NCI-H526 treated with DMSO at 0.1 percent for 48 hours (cell line): ENCODE measurements at regions not wholly inside any gene's neighbourhood (a gene's known extent, or its start where the extent isn't known, plus 50 kb on each side); places are given as distances from the start of the nearest gene placed in this dataset.

Source experiments
- DNase-seq: peaks from one replicate; lab custom pipeline; 2025; lab: John Stamatoyannopoulos, UW

- DNase-seq = no peak
These were observed 136.5 kb upstream of the NKX1-1 start for GRCh38 chr4:1542516-1543320.

- DNase-seq = no peak
These were observed 135.9 kb upstream of the NKX1-1 start for GRCh38 chr4:1542226-1542490.

- no peak for DNase-seq
These were observed 135.4 kb upstream of the NKX1-1 start for GRCh38 chr4:1541449-1542225.

GRCh38 chr4:1540601-1541375 is 134.5 kb upstream of the NKX1-1 start:
- DNase-seq = no peak

- no peak for DNase-seq
These were observed 133.8 kb upstream of the NKX1-1 start for GRCh38 chr4:1539859-1540600.

GRCh38 chr4:1538941-1539772 is 132.9 kb upstream of the NKX1-1 start:
- no peak for DNase-seq

- no peak for DNase-seq
These were observed 131.8 kb upstream of the NKX1-1 start for GRCh38 chr4:1538096-1538410.

- DNase-seq = no peak
These were observed 131.3 kb upstream of the NKX1-1 start for GRCh38 chr4:1537410-1538095.

- no peak for DNase-seq
These were observed 130.6 kb upstream of the NKX1-1 start for GRCh38 chr4:1536579-1537409.

- no peak for DNase-seq
These were observed 129.8 kb upstream of the NKX1-1 start for GRCh38 chr4:1535926-1536578.

- no peak for DNase-seq
These were observed 128.8 kb upstream of the NKX1-1 start for GRCh38 chr4:1534876-1535526.

- DNase-seq = no peak
These were observed 128.0 kb upstream of the NKX1-1 start for GRCh38 chr4:1534095-1534872.

- DNase-seq = no peak
These were observed 127.3 kb upstream of the NKX1-1 start for GRCh38 chr4:1533501-1534064.

GRCh38 chr4:1532549-1533395 is 126.5 kb upstream of the NKX1-1 start:
- no peak for DNase-seq

GRCh38 chr4:1531683-1532548 is 125.7 kb upstream of the NKX1-1 start:
- no peak for DNase-seq

- DNase-seq = no peak
These were observed 124.1 kb upstream of the NKX1-1 start for GRCh38 chr4:1530356-1530755.
